SK-N-SH (cell line): ENCODE measurements at regions not wholly inside any gene's neighbourhood (a gene's known extent, or its start where the extent isn't known, plus 50 kb on each side); places are given as distances from the start of the nearest gene placed in this dataset.
"Not testable (repeated sequence)": the region's sequence is repeated elsewhere in the genome, so short reads cannot be mapped to it uniquely, and the experiment has no call there.

Experiments used
- CTCF ChIA-PET: fragments of 300-600, 350-600 bp; formaldehyde crosslinking; extraction: SDS; loops from one replicate; lab custom pipeline; 2021; lab: Yijun Ruan, JAX
- POLR2A ChIA-PET: fragments of 350-600 bp; sonication (Branson Sonifier 250); formaldehyde crosslinking; extraction: SDS; loops from one replicate; lab custom pipeline; 2020; ENCODE audit warnings: antibody characterized with exemption, inconsistent platforms; lab: Yijun Ruan, JAX
- DNase-seq: peaks from one replicate; pipeline ENCODE4 v3.0.0; 2012
- H2AFZ ChIP-seq: fragments of 200-600 bp; sonication (generic); 2 replicates; pipeline ENCODE4 v1.8.1; 2016; ENCODE audit warnings: antibody characterized with exemption, mild to moderate bottlenecking, low read depth
- H3F3A ChIP-seq: fragments of 200-600 bp; sonication (generic); replicated peaks from 2 replicates; pipeline ENCODE3; 2016; ENCODE audit warnings: antibody characterized with exemption, mild to moderate bottlenecking; ENCODE audit not compliant: insufficient read depth
- H3K27ac ChIP-seq, 2 experiments: fragments of 200-500 bp in 1 of 2; fragments of 200-600 bp in 1 of 2; sonication (Bioruptor generic) in 1 of 2; sonication (generic), shearing (Covaris generic) in 1 of 2; 2 replicates each; pipeline versions ENCODE4 v1.5.1 to v1.6.1; 2014 to 2016; ENCODE audit warnings: low read depth in 2 of 2, inconsistent platforms in 1 of 2, low read length in 1 of 2, mild to moderate bottlenecking in 1 of 2, mixed read lengths in 1 of 2
- H3K27me3 ChIP-seq: fragments of 200-600 bp; sonication (generic), shearing (Covaris generic); 2 replicates; pipeline ENCODE4 v1.6.1; 2016; ENCODE audit warnings: mixed run types; ENCODE audit not compliant: insufficient read depth
- H3K36me3 ChIP-seq, 2 experiments: fragments of 200-500 bp in 1 of 2; fragments of 200-600 bp in 1 of 2; sonication (Bioruptor generic) in 1 of 2; sonication (generic) in 1 of 2; replicated peaks in 1 of 2; 2 replicates each; pipeline versions ENCODE3 to v1.5.1; 2014 to 2016; ENCODE audit warnings: low read length in 1 of 2, mild to moderate bottlenecking in 1 of 2; ENCODE audit not compliant: insufficient read depth in 2 of 2, control insufficient read depth in 1 of 2
- H3K4me1 ChIP-seq, 2 experiments: fragments of 200-500 bp in 1 of 2; fragments of 200-600 bp in 1 of 2; sonication (Bioruptor generic) in 1 of 2; sonication (generic), shearing (Covaris generic) in 1 of 2; 2 replicates each; pipeline versions ENCODE4 v1.5.1 to v1.6.1; 2014 to 2016; ENCODE audit warnings: low read depth in 1 of 2, low read length in 1 of 2, mixed run types in 1 of 2; ENCODE audit not compliant: insufficient read depth in 2 of 2, control insufficient read depth in 1 of 2
- H3K4me2 ChIP-seq: fragments of 200-600 bp; sonication (generic), shearing (Covaris generic); 2 replicates; pipeline ENCODE4 v1.6.1; 2017; ENCODE audit warnings: mixed run types
- H3K4me3 ChIP-seq, 2 experiments: fragments of 200-500 bp in 1 of 2; fragments of 200-600 bp in 1 of 2; sonication (Bioruptor generic) in 1 of 2; sonication (generic), shearing (Covaris generic) in 1 of 2; 2 replicates each; pipeline versions ENCODE4 v1.5.1 to v1.8.1; 2014 to 2016; ENCODE audit warnings: low read depth in 2 of 2, inconsistent platforms in 1 of 2, low read length in 1 of 2, mild to moderate bottlenecking in 1 of 2, mixed read lengths in 1 of 2, moderate library complexity in 1 of 2
- H3K79me2 ChIP-seq: fragments of 200-600 bp; sonication (generic); 2 replicates; pipeline ENCODE4 v1.8.1; 2017; ENCODE audit warnings: mild to moderate bottlenecking; ENCODE audit not compliant: insufficient read depth
- H3K9ac ChIP-seq: fragments of 200-600 bp; sonication (generic); 2 replicates; pipeline ENCODE4 v1.6.1; 2017; ENCODE audit warnings: mixed run types
- H3K9me2 ChIP-seq: fragments of 200-600 bp; sonication (generic); 2 replicates; pipeline ENCODE4 v1.6.1; 2017; ENCODE audit warnings: mixed run types
- H3K9me3 ChIP-seq: fragments of 200-600 bp; sonication (generic); 2 replicates; pipeline ENCODE4 v1.6.1; 2017; ENCODE audit warnings: mixed run types, mild to moderate bottlenecking, moderate library complexity
- H4K20me1 ChIP-seq: fragments of 200-600 bp; sonication (generic); 2 replicates; pipeline ENCODE4 v1.6.1; 2017; ENCODE audit warnings: mild to moderate bottlenecking, mixed run types; ENCODE audit not compliant: insufficient read depth
- CHD2 ChIP-seq: fragments of 150-350 bp; IDR thresholded peaks from 2 replicates; pipeline ENCODE4 v1.6.1; 2018; ENCODE audit warnings: low read length; ENCODE audit not compliant: partially characterized antibody
- ELF1 ChIP-seq: IDR thresholded peaks from 2 replicates; pipeline ENCODE4 v1.4.0; 2012
- EZH2phosphoT487 ChIP-seq: fragments of 200-600 bp; sonication (generic); IDR thresholded peaks from 2 replicates; pipeline ENCODE4 v1.6.1; 2017; ENCODE audit warnings: low read depth, mixed run types, mild to moderate bottlenecking, antibody characterized with exemption, moderate library complexity, borderline replicate concordance
- FOSL2 ChIP-seq: IDR thresholded peaks from 2 replicates; pipeline ENCODE4 v1.4.0; 2012; ENCODE audit warnings: low read depth, mild to moderate bottlenecking, moderate library complexity, borderline replicate concordance
- GATA2 ChIP-seq: sonication (generic); formaldehyde crosslinking; IDR thresholded peaks from 2 replicates; pipeline ENCODE4 v1.5.0; 2020; ENCODE audit warnings: mild to moderate bottlenecking, missing genetic modification reagents
- JUND ChIP-seq: IDR thresholded peaks from 2 replicates; pipeline ENCODE4 v1.4.0; 2012
- MAX ChIP-seq: IDR thresholded peaks from 2 replicates; pipeline ENCODE4 v1.4.0; 2012; ENCODE audit warnings: low read depth
- MEF2A ChIP-seq: IDR thresholded peaks from 2 replicates; pipeline ENCODE4 v1.4.0; 2012; ENCODE audit warnings: low read depth, borderline replicate concordance
- MXI1 ChIP-seq: IDR thresholded peaks from 2 replicates; pipeline ENCODE4 v1.6.1; 2012; ENCODE audit warnings: mild to moderate bottlenecking, low read depth, low read length, improper control_type of control experiment
- NFIC ChIP-seq: IDR thresholded peaks from 2 replicates; pipeline ENCODE4 v1.4.0; 2012; ENCODE audit warnings: borderline replicate concordance
- PBX3 ChIP-seq: IDR thresholded peaks from 2 replicates; pipeline ENCODE4; 2012
- RCOR1 ChIP-seq: fragments of 150-350 bp; IDR thresholded peaks from 2 replicates; pipeline ENCODE4 v1.6.1; 2017; ENCODE audit warnings: antibody characterized with exemption, low read length
- REST ChIP-seq: IDR thresholded peaks from 2 replicates; pipeline ENCODE4 v1.6.1; 2012; ENCODE audit warnings: mild to moderate bottlenecking, low read depth, low read length, moderate library complexity
- RXRA ChIP-seq: IDR thresholded peaks from 2 replicates; pipeline ENCODE4 v1.4.0; 2012; ENCODE audit warnings: low read depth, mild to moderate bottlenecking, borderline replicate concordance
- SIN3A ChIP-seq: IDR thresholded peaks from 2 replicates; pipeline ENCODE4 v1.6.1; 2012; ENCODE audit warnings: low read depth, mild to moderate bottlenecking, low read length, moderate library complexity, borderline replicate concordance
- SMC3 ChIP-seq: IDR thresholded peaks from 2 replicates; pipeline ENCODE4 v1.6.1; 2012; ENCODE audit warnings: low read depth, low read length, improper control_type of control experiment
- TEAD4 ChIP-seq: IDR thresholded peaks from 2 replicates; pipeline ENCODE4 v1.4.0; 2012; ENCODE audit warnings: mild to moderate bottlenecking, borderline replicate concordance; ENCODE audit not compliant: insufficient read depth
- USF1 ChIP-seq: IDR thresholded peaks from 2 replicates; pipeline ENCODE4 v1.4.0; 2012; ENCODE audit warnings: low read depth, borderline replicate concordance
- USF2 ChIP-seq: fragments of 150-350 bp; IDR thresholded peaks from 2 replicates; pipeline ENCODE4 v1.6.1; 2017; ENCODE audit warnings: antibody characterized with exemption, low read length, low read depth, borderline replicate concordance
- ZBTB33 ChIP-seq: IDR thresholded peaks from 2 replicates; pipeline ENCODE4 v1.4.0; 2012; ENCODE audit warnings: low read depth, borderline replicate concordance
- WGBS: methylation state at CpG from one replicate; pipeline ENCODE4 v1.1.6; 2017; ENCODE audit warnings: low lambda C conversion rate; 5-methylcytosine and 5-hydroxymethylcytosine counted together

GRCh38 chr6:11845664-11846577 lies 67.3 kb upstream of the ADTRP start:
- Histone ChIP-seq H3K4me2 (no peak overlapping the region), H3K79me2 (no peaks in the 10 kb centered on the region), H3K4me1 (peaks cover 2 to 9% of the 10 kb centered on the region in 2 experiments; a peak in 3 of 4 replicates), H3K4me3 (no peak overlapping the region), H2AFZ (no peak overlapping the region), H3K9me2 (no peaks in the 10 kb centered on the region), H3K36me3 (no peaks in the 10 kb centered on the region), H4K20me1 (no peaks in the 10 kb centered on the region), H3K27ac (no peak overlapping the region), H3K9ac (no peak overlapping the region), H3K9me3 (no peaks in the 10 kb centered on the region), H3K27me3 (no peaks in the 10 kb centered on the region), H3F3A (peaks cover 3% of the 10 kb centered on the region)
- POLR2A ChIA-PET, result no interaction called here
- no peak for TF ChIP-seq MEF2A
- no peak for TF ChIP-seq ZBTB33
- TF ChIP-seq TEAD4, result no peak
- no peak for TF ChIP-seq RXRA
- TF ChIP-seq EZH2phosphoT487, result no peak
- TF ChIP-seq CHD2, result no peak
- TF ChIP-seq MXI1, result no peak
- no peak for TF ChIP-seq MAX
- TF ChIP-seq SMC3, result no peak
- TF ChIP-seq RCOR1, result no peak
- TF ChIP-seq ELF1, result no peak
- no peak for TF ChIP-seq USF1
- no peak for TF ChIP-seq JUND
- no peak for TF ChIP-seq SIN3A
- no peak for TF ChIP-seq GATA2 (CRISPR knock-in tag)
- no peak for TF ChIP-seq USF2
- no peak for TF ChIP-seq REST
- no peak for TF ChIP-seq PBX3
- no peak for TF ChIP-seq NFIC
- no peak for TF ChIP-seq FOSL2
- no peak for DNase-seq
- CTCF ChIA-PET, result no interaction called here
- 92% methylated on average over 5 of the region's 5 CpGs for WGBS

- H3F3A ChIP-seq, H3K4me3 ChIP-seq, H3K36me3 ChIP-seq, H3K79me2 ChIP-seq, CTCF ChIA-PET, H3K27me3 ChIP-seq, H3K9me2 ChIP-seq, H4K20me1 ChIP-seq, H3K9ac ChIP-seq, H3K4me2 ChIP-seq, H3K9me3 ChIP-seq, DNase-seq, POLR2A ChIA-PET, H2AFZ ChIP-seq, H3K27ac ChIP-seq, H3K4me1 ChIP-seq: not testable (repeated sequence)
- 44% methylated on average over 3 of the region's 3 CpGs for WGBS
These were observed 64.2 kb upstream of the ADTRP start for GRCh38 chr6:11842795-11843194.
